Ishikawa (cell line): ENCODE measurements at regions not wholly inside any gene's neighbourhood (a gene's known extent, or its start where the extent isn't known, plus 50 kb on each side); places are given as distances from the start of the nearest gene placed in this dataset.
A peak's percentile ranks its signal among the peaks of the same experiment; 100 is the strongest.

Source experiments
- CEBPB ChIP-seq: IDR thresholded peaks from 2 replicates; pipeline ENCODE4 v1.6.1; 2012
- CREB1 ChIP-seq: IDR thresholded peaks from 2 replicates; pipeline ENCODE4 v1.6.1; 2012; ENCODE audit warnings: low read depth
- EGR1 ChIP-seq: IDR thresholded peaks from 2 replicates; pipeline ENCODE4 v1.6.1; 2012
- EP300 ChIP-seq: IDR thresholded peaks from 2 replicates; pipeline ENCODE4 v1.6.1; 2012; ENCODE audit warnings: borderline replicate concordance
- FOXM1 ChIP-seq: IDR thresholded peaks from 2 replicates; pipeline ENCODE4 v1.6.1; 2012; ENCODE audit warnings: low read depth, borderline replicate concordance
- NFIC ChIP-seq: IDR thresholded peaks from 2 replicates; pipeline ENCODE4 v1.6.1; 2012
- RAD21 ChIP-seq: IDR thresholded peaks from 2 replicates; pipeline ENCODE4 v1.6.1; 2012; ENCODE audit warnings: low read depth
- TAF1 ChIP-seq: IDR thresholded peaks from 2 replicates; pipeline ENCODE4 v1.6.1; 2012; ENCODE audit warnings: low read depth, mild to moderate bottlenecking
- TCF12 ChIP-seq: IDR thresholded peaks from 2 replicates; pipeline ENCODE4 v1.6.1; 2012; ENCODE audit warnings: low read depth
- TEAD4 ChIP-seq: IDR thresholded peaks from 2 replicates; pipeline ENCODE4 v1.6.1; 2012
- YY1 ChIP-seq: IDR thresholded peaks from 2 replicates; pipeline ENCODE4 v1.6.1; 2012; ENCODE audit warnings: low read depth
- ZBTB7A ChIP-seq: IDR thresholded peaks from 2 replicates; pipeline ENCODE4 v1.6.1; 2012; ENCODE audit warnings: low read depth
- TF ChIP-seq, protein P1 (sequence below): IDR thresholded peaks from 2 replicates; pipeline ENCODE4 v1.6.1; 2012
- TF ChIP-seq, protein P2 (sequence below): IDR thresholded peaks from 2 replicates; pipeline ENCODE4 v1.6.1; 2012
- TF ChIP-seq, protein P3 (sequence below): IDR thresholded peaks from 2 replicates; pipeline ENCODE4 v1.6.1; 2012; ENCODE audit warnings: low read depth, mild to moderate bottlenecking

DNA sequence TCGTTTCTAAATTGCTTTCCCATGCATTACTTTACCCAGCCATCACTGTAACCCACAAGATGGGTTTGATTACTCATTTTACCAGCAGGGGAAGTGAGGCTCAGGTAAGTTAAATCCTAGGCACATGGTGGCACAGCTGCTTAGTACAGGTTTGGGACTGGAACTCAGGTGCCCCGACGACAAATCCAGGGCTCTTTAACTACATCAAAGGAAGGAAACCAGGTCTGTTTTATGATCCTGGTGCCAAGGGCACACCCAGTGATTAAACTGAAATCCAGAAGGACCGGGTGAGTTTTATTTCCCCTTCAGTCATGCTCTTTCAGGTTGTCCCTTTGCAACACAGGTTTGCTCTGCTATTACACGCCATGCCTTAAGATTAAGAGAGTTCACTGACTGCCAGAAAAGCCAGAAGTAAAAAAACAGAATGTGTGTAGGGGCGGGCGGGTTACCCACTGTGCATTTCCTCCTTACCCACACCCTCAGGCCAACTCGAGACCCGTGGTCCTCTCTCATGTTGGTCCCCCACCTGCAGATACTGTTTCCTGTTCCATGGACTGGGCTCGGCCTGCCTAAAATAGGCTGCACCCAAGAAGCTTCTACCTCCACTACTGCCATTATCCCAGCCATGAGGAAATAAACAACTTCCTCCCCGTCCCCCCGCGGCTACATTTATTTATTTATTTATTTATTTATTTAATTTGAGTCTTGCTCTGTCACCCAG lies 55.1 kb upstream of the KDM7A start:
- TF ChIP-seq EGR1 (no peak), TCF12 (no peak), EP300 (no peak), TEAD4 (no peak), ZBTB7A (no peak), NFIC (no peak), TAF1 (no peak), FOXM1 (no peak), CEBPB (no peak), RAD21 (no peak; the same call in 1 of the 2 replicates), YY1 (no peak), CREB1 (no peak)
- TF ChIP-seq, protein P1, sequence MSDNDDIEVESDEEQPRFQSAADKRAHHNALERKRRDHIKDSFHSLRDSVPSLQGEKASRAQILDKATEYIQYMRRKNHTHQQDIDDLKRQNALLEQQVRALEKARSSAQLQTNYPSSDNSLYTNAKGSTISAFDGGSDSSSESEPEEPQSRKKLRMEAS = no peak
- TF ChIP-seq, protein P2, sequence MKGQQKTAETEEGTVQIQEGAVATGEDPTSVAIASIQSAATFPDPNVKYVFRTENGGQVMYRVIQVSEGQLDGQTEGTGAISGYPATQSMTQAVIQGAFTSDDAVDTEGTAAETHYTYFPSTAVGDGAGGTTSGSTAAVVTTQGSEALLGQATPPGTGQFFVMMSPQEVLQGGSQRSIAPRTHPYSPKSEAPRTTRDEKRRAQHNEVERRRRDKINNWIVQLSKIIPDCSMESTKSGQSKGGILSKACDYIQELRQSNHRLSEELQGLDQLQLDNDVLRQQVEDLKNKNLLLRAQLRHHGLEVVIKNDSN = no peak
- TF ChIP-seq, protein P3, sequence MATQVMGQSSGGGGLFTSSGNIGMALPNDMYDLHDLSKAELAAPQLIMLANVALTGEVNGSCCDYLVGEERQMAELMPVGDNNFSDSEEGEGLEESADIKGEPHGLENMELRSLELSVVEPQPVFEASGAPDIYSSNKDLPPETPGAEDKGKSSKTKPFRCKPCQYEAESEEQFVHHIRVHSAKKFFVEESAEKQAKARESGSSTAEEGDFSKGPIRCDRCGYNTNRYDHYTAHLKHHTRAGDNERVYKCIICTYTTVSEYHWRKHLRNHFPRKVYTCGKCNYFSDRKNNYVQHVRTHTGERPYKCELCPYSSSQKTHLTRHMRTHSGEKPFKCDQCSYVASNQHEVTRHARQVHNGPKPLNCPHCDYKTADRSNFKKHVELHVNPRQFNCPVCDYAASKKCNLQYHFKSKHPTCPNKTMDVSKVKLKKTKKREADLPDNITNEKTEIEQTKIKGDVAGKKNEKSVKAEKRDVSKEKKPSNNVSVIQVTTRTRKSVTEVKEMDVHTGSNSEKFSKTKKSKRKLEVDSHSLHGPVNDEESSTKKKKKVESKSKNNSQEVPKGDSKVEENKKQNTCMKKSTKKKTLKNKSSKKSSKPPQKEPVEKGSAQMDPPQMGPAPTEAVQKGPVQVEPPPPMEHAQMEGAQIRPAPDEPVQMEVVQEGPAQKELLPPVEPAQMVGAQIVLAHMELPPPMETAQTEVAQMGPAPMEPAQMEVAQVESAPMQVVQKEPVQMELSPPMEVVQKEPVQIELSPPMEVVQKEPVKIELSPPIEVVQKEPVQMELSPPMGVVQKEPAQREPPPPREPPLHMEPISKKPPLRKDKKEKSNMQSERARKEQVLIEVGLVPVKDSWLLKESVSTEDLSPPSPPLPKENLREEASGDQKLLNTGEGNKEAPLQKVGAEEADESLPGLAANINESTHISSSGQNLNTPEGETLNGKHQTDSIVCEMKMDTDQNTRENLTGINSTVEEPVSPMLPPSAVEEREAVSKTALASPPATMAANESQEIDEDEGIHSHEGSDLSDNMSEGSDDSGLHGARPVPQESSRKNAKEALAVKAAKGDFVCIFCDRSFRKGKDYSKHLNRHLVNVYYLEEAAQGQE = no peak

DNA sequence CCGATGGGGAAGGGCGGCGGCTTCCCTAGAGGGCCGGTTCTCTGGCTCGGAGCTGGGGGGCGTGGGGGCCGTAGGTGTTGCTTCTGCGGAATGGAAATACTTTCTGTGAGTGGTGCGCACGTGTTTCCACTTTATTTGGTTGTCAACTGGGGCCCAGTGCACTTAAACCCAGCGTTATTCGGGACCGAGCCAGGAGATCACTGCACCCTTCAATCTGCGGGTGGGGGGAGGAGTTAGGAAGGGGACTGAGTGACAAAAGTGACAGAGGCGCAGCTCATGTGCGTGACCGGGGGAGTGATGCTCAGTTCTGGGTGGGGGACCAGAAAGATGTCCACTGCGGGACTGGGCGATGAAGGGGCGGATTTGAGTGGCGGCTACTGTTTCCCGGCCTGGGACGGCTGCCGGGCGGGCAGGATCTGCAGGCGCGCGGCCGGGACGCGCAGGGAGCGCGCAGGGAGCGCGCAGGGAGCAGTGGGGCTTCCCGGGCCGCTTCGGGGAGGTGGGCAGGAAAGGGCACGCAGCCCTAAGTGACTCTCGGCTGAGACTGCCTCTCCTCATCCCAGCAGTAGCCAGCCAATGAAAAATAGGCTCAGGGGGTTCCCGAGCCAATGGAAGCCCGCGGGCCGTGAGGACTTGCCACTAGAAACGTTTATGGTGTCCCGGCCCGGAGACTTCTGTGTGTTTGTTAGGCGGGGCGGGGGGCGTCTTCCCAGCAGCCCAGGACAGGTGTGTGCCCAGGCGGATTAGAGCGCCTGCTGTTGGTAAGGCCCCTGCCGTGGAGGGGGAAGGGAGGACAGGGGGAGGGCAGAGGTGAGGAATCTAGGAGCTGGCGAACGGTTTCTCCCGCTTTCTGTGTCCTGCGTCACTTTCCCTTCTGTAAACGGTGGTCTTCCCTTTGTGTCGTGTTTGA lies 54.3 kb upstream of the KDM7A start:
- TF ChIP-seq ZBTB7A (peak; percentile 53; the same call in 1 of the 2 replicates), TEAD4 (no peak), EP300 (no peak), TAF1 (no peak), RAD21 (no peak; the same call in 1 of the 2 replicates), YY1 (no peak)
- TF ChIP-seq, protein P1 = peak; percentile 81
- TF ChIP-seq, protein P2 = no peak

DNA sequence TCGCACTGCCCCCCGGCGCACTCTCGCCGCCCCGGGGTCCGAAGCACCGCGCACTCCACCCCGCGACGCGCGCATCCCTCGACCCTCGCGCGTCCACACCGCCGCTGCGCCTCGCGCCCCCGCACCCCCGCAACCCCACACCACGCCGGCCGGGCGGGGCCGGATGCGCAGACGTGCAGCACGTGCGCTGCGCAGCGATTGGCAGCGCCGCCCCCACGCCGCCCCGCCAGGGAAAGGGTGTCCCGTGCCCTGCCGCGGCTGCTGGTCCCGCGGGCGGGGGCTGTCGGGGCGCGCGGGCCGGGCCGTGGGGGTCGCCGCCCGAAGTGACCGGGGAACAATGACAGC lies 53.7 kb upstream of the KDM7A start:
- TF ChIP-seq CREB1 = no peak
- no peak for TF ChIP-seq RAD21
- TF ChIP-seq ZBTB7A = no peak
- no peak for TF ChIP-seq TEAD4
- no peak for TF ChIP-seq TAF1
- TF ChIP-seq, protein P3 = no peak
- TF ChIP-seq, protein P2 = peak; percentile 61
- TF ChIP-seq, protein P1 = peak; percentile 92
- TF ChIP-seq TCF12 = no peak
- TF ChIP-seq EGR1 = peak; percentile 59
- no peak for TF ChIP-seq FOXM1
- TF ChIP-seq EP300 = no peak

DNA sequence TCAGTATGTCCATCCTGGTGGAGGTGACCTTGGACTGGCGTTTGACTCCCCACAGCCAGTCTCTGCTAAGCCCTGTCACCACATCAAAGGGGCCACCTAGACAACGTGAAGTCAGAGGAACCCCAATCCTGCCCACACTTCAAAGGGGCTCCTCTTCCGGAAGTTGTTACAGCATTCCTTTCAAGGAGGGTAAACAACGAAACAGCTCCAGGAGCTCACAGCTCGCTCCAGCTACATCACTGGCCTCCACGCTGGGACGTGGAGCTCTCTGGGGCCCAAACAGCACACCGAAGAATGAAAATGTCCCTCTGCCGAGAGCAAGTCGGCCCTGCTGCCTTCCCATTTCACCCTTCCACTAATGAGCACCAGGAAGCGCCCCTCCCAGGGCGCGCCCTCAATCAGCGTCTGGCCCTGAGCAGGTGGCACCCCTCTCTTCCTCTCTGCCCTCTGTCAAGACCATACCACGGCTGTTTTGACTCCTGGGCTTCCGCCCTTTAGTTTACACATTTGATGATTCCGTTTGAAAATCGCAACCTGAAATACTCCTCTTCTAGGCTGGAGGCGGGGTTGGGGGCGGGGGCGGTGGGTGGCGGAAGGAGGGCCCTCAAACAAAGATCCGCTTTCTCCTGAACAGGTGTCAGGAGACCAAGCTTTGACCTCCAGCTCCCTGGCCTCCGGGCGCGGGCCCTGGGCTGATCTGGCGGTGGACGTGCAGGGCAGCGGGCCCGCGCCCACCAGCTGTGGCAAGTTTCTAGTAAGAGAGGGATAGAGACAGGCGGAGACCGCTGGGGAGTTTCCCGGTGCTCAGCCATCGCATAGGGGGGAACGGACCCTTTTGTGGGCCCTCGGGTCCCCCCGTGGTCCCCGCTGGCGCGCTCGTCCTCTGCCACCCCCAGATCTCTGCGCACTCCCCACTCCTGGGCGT lies 53.1 kb upstream of the KDM7A start:
- TF ChIP-seq EGR1 = no peak
- no peak for TF ChIP-seq TAF1
- no peak for TF ChIP-seq EP300
- TF ChIP-seq CREB1 = no peak
- TF ChIP-seq, protein P2 = no peak
- TF ChIP-seq, protein P1 = no peak
- TF ChIP-seq TCF12 = no peak
- TF ChIP-seq, protein P3 = no peak
- no peak for TF ChIP-seq RAD21
- TF ChIP-seq NFIC = no peak
- no peak for TF ChIP-seq CEBPB
- no peak; the same call in 1 of the 2 replicates for TF ChIP-seq ZBTB7A
- no peak for TF ChIP-seq TEAD4
